Ascending aorta (tissue), 2 donors: ENCODE measurements at regions not wholly inside any gene's neighbourhood (a gene's known extent, or its start where the extent isn't known, plus 50 kb on each side); places are given as distances from the start of the nearest gene placed in this dataset.

ENCODE experiments used
- DNase-seq, 2 donors: peaks; one replicate each; pipeline ENCODE4 v3.0.0-alpha.2; 2019; ENCODE audit warnings: low spot score in 2 of 2
- H3K27ac ChIP-seq, 2 donors: fragments of 200-600 bp; sonication (generic); one replicate each; pipeline ENCODE4 v1.5.1; 2016 to 2017; ENCODE audit warnings: mild to moderate bottlenecking in 1 of 2
- H3K27me3 ChIP-seq: fragments of 200-600 bp; sonication (generic); one replicate; pipeline ENCODE4 v1.5.1; 2017
- H3K36me3 ChIP-seq, 2 donors: fragments of 200-600 bp; sonication (generic); one replicate each; pipeline ENCODE4 v1.5.1; 2016
- H3K4me1 ChIP-seq, 2 donors: fragments of 200-600 bp; sonication (generic); one replicate each; pipeline ENCODE4 v1.5.1; 2016 to 2017; ENCODE audit warnings: mild to moderate bottlenecking in 1 of 2
- H3K4me3 ChIP-seq, 2 donors: fragments of 200-600 bp; sonication (generic); one replicate each; pipeline ENCODE4 v1.5.1; 2016 to 2017; ENCODE audit warnings: mild to moderate bottlenecking in 1 of 2
- H3K9me3 ChIP-seq, 2 donors: fragments of 200-600 bp; sonication (generic); one replicate each; pipeline ENCODE4 v1.5.1; 2016
- intact Hi-C: fragments of 100-400 bp; cut with DNase I; formaldehyde crosslinking; loops from one replicate; pipeline ENCODE4 v1.15.1; 2023
- TF ChIP-seq, protein P1 (sequence below), 3 experiments: fragments of 200-600 bp in 2 of 3; fragments of 450-650 bp in 1 of 3; sonication (generic) in 2 of 3; IDR thresholded peaks; one replicate each; pipeline ENCODE4 v1.5.1; 2016 to 2019; ENCODE audit warnings: antibody characterized with exemption in 3 of 3, mild to moderate bottlenecking in 1 of 3, moderate library complexity in 1 of 3

DNA sequence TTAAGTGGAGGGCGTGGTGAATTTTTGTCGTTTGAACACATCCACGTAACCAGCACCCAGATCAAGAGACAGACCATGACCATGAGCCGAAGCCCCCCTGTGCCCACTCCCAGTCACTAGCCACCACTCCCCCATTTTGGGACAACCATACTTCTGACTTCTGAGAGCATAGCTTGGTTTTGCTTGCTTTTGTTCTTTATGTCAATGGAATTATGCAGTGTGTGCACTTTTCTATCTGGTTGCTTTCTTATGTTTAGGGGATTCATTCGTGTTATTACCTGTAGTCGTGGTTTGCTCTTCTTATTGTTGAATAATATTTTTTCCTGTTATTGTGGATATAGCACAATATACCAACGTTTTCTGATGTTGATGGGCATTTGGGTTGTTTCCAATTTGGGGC lies 141.7 kb downstream of the GLI2 start:
- Histone ChIP-seq H3K36me3 (no peaks in the 10 kb centered on the region), H3K9me3 (no peaks in the 10 kb centered on the region), H3K4me3 (no peak overlapping the region), H3K4me1 (peaks cover 0 to 15% of the 10 kb centered on the region in 2 donors), H3K27ac (no peak overlapping the region), H3K27me3 (no peaks in the 10 kb centered on the region)
- intact Hi-C loops: no loop called here
- TF ChIP-seq, protein P1, sequence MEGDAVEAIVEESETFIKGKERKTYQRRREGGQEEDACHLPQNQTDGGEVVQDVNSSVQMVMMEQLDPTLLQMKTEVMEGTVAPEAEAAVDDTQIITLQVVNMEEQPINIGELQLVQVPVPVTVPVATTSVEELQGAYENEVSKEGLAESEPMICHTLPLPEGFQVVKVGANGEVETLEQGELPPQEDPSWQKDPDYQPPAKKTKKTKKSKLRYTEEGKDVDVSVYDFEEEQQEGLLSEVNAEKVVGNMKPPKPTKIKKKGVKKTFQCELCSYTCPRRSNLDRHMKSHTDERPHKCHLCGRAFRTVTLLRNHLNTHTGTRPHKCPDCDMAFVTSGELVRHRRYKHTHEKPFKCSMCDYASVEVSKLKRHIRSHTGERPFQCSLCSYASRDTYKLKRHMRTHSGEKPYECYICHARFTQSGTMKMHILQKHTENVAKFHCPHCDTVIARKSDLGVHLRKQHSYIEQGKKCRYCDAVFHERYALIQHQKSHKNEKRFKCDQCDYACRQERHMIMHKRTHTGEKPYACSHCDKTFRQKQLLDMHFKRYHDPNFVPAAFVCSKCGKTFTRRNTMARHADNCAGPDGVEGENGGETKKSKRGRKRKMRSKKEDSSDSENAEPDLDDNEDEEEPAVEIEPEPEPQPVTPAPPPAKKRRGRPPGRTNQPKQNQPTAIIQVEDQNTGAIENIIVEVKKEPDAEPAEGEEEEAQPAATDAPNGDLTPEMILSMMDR (IDR thresholded peaks at IDR 0.05): no peak
- no peak for DNase-seq

DNA sequence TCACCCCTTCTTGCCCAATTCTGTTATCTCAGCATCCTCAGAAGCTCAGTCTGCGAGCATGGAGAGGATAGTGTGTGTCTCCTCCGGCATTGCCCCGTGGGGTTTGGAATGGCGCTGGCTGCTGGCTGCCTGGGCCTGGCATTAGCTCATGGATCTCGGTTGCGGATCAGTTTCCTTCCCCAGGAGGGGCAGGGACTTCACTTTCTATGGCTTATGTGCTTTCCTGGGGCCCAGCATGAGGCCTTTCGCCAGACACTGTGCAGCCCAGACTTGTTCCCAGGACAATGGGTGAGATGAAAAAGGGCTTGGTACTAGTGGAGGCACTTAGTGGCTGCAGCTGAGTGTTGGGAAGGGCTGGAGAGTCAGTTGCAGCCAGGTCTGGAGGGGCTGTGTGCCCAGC lies 143.3 kb downstream of the GLI2 start:
- intact Hi-C loops: no loop called here
- Histone ChIP-seq H3K27ac (no peak overlapping the region), H3K9me3 (no peaks in the 10 kb centered on the region), H3K4me1 (peaks cover 0 to 10% of the 10 kb centered on the region in 2 donors), H3K4me3 (no peak overlapping the region), H3K27me3 (no peaks in the 10 kb centered on the region), H3K36me3 (no peaks in the 10 kb centered on the region)
- TF ChIP-seq, protein P1 (IDR thresholded peaks at IDR 0.05): no peak
- no peak for DNase-seq

DNA sequence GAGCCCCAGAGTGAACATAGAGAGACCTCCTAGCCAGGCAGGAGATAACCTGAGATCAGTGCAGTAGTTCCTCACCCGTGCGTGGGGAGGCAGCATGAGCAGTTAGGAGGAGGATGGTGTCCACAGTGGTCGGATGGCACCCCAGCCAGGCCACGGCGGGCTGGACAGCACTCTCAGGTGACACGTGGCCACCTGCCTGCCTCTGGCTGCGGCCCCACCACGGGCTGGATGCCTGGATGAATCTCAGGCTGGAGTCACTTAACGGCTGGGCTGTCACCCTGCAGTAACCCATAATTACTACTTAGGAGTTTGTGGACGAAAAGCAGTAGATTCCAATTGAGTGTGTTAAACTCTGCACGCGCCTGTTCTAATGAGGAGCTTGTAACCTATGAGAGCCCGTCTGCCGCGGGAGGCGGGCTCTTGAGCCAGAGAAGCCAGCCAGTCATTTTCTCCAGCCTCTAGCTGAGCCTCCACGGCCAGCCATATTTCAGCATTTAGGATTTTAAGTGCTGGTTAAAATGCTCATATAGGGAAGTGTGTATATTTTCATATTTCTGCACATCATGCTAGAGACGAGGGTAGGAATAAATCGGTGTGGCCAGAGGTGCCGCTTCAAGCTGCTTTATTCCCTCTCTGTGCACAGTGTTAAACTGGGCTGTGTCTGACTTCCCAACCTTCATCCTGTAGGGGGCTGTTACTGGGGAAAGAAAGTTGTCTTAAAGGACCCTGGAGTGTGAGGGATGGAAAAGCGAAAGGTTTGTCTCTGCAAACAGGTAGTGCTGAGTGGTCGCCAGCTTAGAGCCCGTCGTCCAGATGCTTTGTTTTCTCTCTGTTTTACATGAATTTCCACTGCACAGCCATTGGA lies 144.0 kb downstream of the GLI2 start:
- Histone ChIP-seq H3K4me1 (peaks cover 0 to 7% of the 10 kb centered on the region in 2 donors), H3K27me3 (no peaks in the 10 kb centered on the region), H3K27ac (no peak overlapping the region), H3K4me3 (no peak overlapping the region), H3K36me3 (no peaks in the 10 kb centered on the region), H3K9me3 (no peaks in the 10 kb centered on the region)
- TF ChIP-seq, protein P1 (IDR thresholded peaks at IDR 0.05): no peak
- intact Hi-C loops: no loop called here
- no peak for DNase-seq

DNA sequence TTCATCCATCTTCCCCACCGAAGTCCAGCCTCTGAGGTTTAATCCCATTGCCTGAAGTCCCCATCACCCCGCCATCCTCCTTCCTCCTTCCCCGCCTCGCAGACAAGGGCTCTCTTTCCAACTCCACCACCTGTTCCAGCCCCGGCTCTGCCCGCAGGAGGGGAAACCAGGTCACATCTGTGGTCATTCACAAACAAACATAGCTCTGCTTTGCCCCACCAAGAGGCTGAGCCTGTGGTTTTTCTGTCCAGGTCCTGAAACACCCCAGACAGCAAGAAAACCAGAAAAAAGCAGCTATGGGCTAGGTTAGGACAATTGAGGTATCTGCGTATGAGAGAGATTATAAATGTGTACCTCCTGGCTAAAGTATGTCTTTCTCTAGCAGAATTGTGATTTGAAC lies 144.7 kb downstream of the GLI2 start:
- Histone ChIP-seq H3K27ac (no peak overlapping the region), H3K36me3 (no peaks in the 10 kb centered on the region), H3K4me1 (no peaks in the 10 kb centered on the region), H3K4me3 (no peak overlapping the region), H3K27me3 (no peaks in the 10 kb centered on the region), H3K9me3 (no peaks in the 10 kb centered on the region)
- no peak for DNase-seq
- intact Hi-C loops: no loop called here
- TF ChIP-seq, protein P1 (IDR thresholded peaks at IDR 0.05): no peak

DNA sequence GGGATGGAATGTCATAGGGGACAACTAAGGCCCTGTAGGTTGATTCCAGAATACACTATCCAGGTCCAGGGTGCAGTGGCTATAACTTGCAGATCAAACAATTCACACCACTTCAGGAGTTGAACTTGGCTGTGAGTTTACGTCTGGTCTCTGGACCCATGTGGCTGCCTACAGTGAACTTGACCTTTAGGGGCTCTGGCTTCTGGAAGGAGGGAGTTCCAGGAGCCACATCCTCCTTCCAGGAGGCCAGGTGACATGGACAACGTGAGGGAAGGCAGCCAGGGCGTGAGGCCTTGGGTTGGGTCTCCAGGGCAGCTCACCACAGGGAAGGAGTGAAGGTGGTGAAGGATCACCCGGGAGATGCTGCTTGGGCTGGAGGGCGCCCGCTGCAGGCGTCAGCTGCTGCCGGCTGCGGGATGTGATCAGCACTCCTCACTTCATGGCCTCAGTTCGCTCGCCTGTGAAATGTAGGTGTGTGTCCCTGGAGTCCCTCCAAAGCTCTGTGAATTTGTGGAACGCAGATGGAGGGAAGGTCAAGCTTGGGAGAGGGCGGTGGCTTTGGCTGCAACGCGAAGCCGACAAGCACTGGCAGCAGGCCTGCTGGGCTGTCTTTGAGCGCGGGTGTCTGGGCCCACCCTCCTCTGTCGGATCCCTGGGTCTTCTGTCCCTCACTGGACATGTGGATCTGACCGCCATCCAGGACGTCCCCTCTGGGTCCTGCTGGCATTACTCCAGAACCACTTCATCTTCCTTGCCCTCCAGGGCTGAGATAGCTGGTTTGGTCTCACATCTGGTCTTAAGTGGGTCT lies 146.5 kb downstream of the GLI2 start:
- no peaks in the 10 kb centered on the region for H3K9me3 ChIP-seq
- DNase-seq: no peak
- no peak overlapping the region for H3K4me3 ChIP-seq
- intact Hi-C loops: no loop called here
- H3K27me3 ChIP-seq: no peaks in the 10 kb centered on the region
- H3K4me1 ChIP-seq: no peaks in the 10 kb centered on the region
- H3K27ac ChIP-seq: no peak overlapping the region
- H3K36me3 ChIP-seq: no peaks in the 10 kb centered on the region
- TF ChIP-seq, protein P1 (IDR thresholded peaks at IDR 0.05): no peak
